Common myeloid progenitor, CD34-positive (primary cell): ENCODE measurements at regions not wholly inside any gene's neighbourhood (a gene's known extent, or its start where the extent isn't known, plus 50 kb on each side); places are given as distances from the start of the nearest gene placed in this dataset.

Source experiments
- CTCF ChIA-PET: fragments of 350-600 bp; sonication (Branson Sonifier 250); formaldehyde crosslinking; loops from one replicate; lab custom pipeline; 2021; ENCODE audit warnings: antibody characterized with exemption; lab: Charles Lee
- POLR2A ChIA-PET: fragments of 350-600 bp; sonication (Branson Sonifier 250); formaldehyde crosslinking; loops from one replicate; lab custom pipeline; 2021; ENCODE audit warnings: antibody characterized with exemption; lab: Charles Lee
- DNase-seq, 3 donors: peaks; one replicate each; pipeline versions ENCODE4 v3.0.0 to v3.0.0-alpha.2; 2013
- H3K27ac ChIP-seq, 2 experiments: 1 replicate in 1 of 2; 2 replicates in 1 of 2; pipeline ENCODE4 v1.7.0; 2013; ENCODE audit warnings: inconsistent platforms in 2 of 2, low read length in 2 of 2, mild to moderate bottlenecking in 2 of 2, low read depth in 1 of 2, moderate library complexity in 1 of 2; ENCODE audit not compliant: severe bottlenecking in 2 of 2, insufficient read depth in 1 of 2, poor library complexity in 1 of 2
- H3K27me3 ChIP-seq, 5 experiments: replicated peaks in 2 of 5; 1 replicate in 3 of 5; 2 replicates in 2 of 5; pipeline versions ENCODE4 v1.6.1 to v1.7.0; 2013; ENCODE audit warnings: low read length in 4 of 5, mild to moderate bottlenecking in 2 of 5, moderate library complexity in 2 of 5, inconsistent platforms in 1 of 5; ENCODE audit not compliant: insufficient read depth in 5 of 5, control insufficient read depth in 4 of 5
- H3K36me3 ChIP-seq, 4 experiments: 1 replicate in 2 of 4; 2 replicates in 2 of 4; pipeline versions ENCODE4 v1.6.1 to v1.7.0; 2013; ENCODE audit warnings: low read length in 3 of 4, control low read depth in 1 of 4, mild to moderate bottlenecking in 1 of 4; ENCODE audit not compliant: control insufficient read depth in 4 of 4, insufficient read depth in 4 of 4
- H3K4me1 ChIP-seq, 4 experiments: 1 replicate in 3 of 4; 2 replicates in 1 of 4; pipeline versions ENCODE4 v1.6.1 to v1.7.1; 2013; ENCODE audit warnings: low read length in 3 of 4, mild to moderate bottlenecking in 3 of 4, control low read depth in 1 of 4, inconsistent platforms in 1 of 4, moderate library complexity in 1 of 4; ENCODE audit not compliant: control insufficient read depth in 4 of 4, insufficient read depth in 4 of 4; ENCODE audit errors: control extremely low read depth in 1 of 4
- H3K4me3 ChIP-seq, 7 experiments: 1 replicate in 4 of 7; 2 replicates in 3 of 7; pipeline versions ENCODE4 v1.5.1 to v1.7.0; 2013; ENCODE audit warnings: mild to moderate bottlenecking in 7 of 7, low read length in 6 of 7, moderate library complexity in 6 of 7, inconsistent platforms in 2 of 7, low read depth in 2 of 7, control low read depth in 1 of 7; ENCODE audit not compliant: insufficient read depth in 4 of 7, control insufficient read depth in 1 of 7; ENCODE audit errors: extremely low read depth in 1 of 7
- H3K9me3 ChIP-seq, 5 experiments: 1 replicate in 4 of 5; 2 replicates in 1 of 5; pipeline versions ENCODE4 v1.6.1 to v1.7.1; 2013; ENCODE audit warnings: low read length in 4 of 5, mild to moderate bottlenecking in 2 of 5, inconsistent platforms in 1 of 5, low read depth in 1 of 5, moderate library complexity in 1 of 5; ENCODE audit not compliant: control insufficient read depth in 4 of 5, insufficient read depth in 2 of 5; ENCODE audit errors: control extremely low read depth in 1 of 5
- WGBS: methylation state at CpG from one replicate; pipeline ENCODE4 v1.1.5; 2013; ENCODE audit not compliant: insufficient coverage; 5-methylcytosine and 5-hydroxymethylcytosine counted together

DNA sequence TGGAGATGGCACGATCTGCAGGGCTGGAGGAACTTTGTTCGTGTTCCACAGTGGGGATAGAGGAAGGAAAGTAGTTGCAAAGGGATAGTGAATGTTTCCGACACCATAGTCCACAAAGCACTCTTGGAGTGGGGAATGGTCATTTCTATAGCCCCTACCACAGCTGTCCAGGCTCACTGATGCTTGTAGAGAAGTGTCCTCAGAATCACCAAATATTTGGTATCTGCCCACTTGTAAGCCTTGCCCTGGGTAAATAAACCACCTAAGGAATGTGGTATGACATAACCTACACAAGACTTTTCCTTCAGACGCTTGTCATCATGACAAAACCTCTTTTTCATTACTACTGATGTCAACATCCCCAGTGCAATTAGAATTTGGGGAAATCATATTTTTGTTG, 686.5 kb upstream of the ARGLU1 start:
- no peak for DNase-seq
- ChIA-PET CTCF (no interaction called here), POLR2A (no interaction called here)
- Histone ChIP-seq H3K27me3 (no peaks in the 10 kb centered on the region), H3K4me3 (no peak overlapping the region), H3K9me3 (no peaks in the 10 kb centered on the region), H3K4me1 (no peaks in the 10 kb centered on the region), H3K36me3 (no peaks in the 10 kb centered on the region), H3K27ac (no peak overlapping the region)
- 100% methylated on average over 3 of the region's 4 CpGs for WGBS

DNA sequence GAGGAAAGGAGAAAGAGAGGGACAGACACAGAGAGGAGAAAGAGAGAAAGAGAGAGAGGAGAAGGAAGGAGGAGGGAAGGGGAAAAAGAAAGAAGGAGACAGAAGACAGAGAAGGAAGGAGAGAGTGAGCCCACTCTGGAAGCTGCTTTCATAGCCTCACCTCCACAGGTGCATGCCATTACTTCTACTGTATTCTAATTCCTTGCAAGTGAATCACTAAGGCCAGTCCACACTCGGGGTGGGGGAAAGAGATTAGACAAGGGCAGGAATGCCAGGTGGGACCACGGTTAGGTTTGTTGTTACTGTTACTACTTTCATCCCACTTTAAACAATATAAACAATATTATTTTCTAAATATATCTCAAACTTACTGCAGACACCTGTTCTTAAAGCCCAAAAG, 684.5 kb upstream of the ARGLU1 start:
- Histone ChIP-seq H3K27me3 (no peaks in the 10 kb centered on the region), H3K9me3 (no peaks in the 10 kb centered on the region), H3K4me1 (no peaks in the 10 kb centered on the region), H3K36me3 (no peaks in the 10 kb centered on the region), H3K4me3 (no peak overlapping the region), H3K27ac (no peak overlapping the region)
- no CpG with 5 or more reads among the region's 2 CpGs for WGBS
- CTCF ChIA-PET: no interaction called here
- POLR2A ChIA-PET: no interaction called here
- no peak for DNase-seq

DNA sequence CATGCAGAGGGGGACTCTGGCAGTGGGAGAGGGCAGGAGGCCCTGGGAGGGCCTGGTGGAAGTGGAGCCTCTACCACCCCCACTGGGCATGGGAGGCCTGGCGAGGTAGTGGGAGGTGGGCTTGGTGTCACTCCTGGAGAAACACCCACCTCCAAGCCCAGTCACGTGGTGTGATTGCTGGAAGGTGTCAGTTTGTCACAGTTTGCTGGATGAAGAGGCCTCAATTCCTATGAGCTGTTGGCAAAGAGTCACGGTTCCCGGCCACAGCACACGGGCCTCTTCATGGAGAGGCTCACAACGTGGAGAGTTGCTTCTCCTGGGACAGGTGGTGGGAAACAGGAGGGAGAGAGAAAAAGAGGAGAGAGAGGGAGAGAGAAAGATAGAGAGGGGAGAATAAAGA, 684.1 kb upstream of the ARGLU1 start:
- Histone ChIP-seq H3K27ac (no peak overlapping the region), H3K4me1 (no peaks in the 10 kb centered on the region), H3K9me3 (no peaks in the 10 kb centered on the region), H3K4me3 (no peak overlapping the region), H3K36me3 (no peaks in the 10 kb centered on the region), H3K27me3 (no peaks in the 10 kb centered on the region)
- POLR2A ChIA-PET: no interaction called here
- CTCF ChIA-PET: no interaction called here
- no peak for DNase-seq
- 67% methylated on average over 6 of the region's 6 CpGs for WGBS

DNA sequence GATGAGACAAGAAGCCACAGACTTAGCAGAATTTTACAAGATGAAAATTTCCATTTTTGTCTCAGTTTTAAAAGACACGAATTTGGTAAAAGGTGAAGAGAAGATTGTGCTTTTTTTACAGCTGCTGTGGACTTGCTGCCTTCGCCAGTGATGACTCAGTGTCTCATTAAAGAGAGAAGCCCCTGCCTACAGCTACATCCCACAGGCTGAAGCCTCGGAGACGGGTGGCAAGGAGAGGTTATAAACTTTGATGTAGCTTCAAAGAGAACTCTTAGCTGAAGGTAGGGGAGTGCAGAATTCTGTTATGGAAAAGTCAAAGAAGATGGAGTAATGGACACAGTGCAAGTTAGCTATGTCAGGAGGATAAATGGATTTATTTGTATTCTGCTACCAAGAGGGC, 683.4 kb upstream of the ARGLU1 start:
- no peak overlapping the region for H3K4me3 ChIP-seq
- no peak overlapping the region for H3K27ac ChIP-seq
- H3K27me3 ChIP-seq: no peaks in the 10 kb centered on the region
- no peaks in the 10 kb centered on the region for H3K36me3 ChIP-seq
- H3K9me3 ChIP-seq: no peaks in the 10 kb centered on the region
- ChIA-PET CTCF (no interaction called here), POLR2A (no interaction called here)
- H3K4me1 ChIP-seq: no peaks in the 10 kb centered on the region
- DNase-seq: no peak
- 83% methylated on average over 1 of the region's 4 CpGs for WGBS

DNA sequence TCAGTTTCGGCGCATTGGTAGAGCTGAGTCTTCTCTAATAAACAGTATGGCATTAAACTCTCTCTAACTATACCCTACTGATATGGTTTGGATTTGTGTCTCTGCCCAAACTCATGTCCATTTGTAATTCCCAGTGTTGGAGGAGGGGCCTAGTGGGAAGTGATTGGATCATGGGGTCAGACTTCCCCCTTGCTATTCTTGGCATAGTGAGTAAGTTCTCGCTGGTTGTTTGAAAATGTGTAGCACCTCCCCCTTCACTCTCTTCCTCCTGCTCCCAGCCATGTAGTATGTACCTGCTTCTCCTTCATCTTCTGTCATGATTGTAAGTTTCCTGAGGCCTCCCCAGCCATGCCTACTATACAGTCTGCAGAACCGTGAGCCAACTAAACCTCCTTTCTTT, 682.7 kb upstream of the ARGLU1 start:
- no CpG with 5 or more reads among the region's 4 CpGs for WGBS
- CTCF ChIA-PET: no interaction called here
- Histone ChIP-seq H3K4me1 (no peaks in the 10 kb centered on the region), H3K4me3 (no peak overlapping the region), H3K9me3 (no peaks in the 10 kb centered on the region), H3K27ac (no peak overlapping the region), H3K27me3 (no peaks in the 10 kb centered on the region), H3K36me3 (no peaks in the 10 kb centered on the region)
- POLR2A ChIA-PET: no interaction called here
- no peak for DNase-seq

DNA sequence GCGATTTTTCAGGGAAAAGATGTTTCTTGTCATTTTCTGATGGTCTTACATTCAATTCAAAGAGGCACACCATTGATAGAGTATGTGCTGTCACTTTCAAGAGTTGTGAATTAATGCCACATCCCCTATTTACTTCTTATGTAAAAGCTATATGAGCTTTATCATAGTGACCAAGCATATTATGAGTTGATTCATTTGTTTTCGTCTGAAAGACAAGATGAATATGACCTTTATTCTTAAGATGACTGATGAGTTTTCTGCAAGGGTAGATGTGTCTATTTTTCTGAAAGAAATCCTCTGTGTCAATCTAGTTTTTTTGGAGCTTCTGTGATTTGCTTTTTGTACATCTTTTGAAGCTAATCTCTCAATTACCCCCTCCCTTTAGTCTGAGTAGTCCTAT, 676.3 kb upstream of the ARGLU1 start:
- CTCF ChIA-PET: no interaction called here
- H3K27ac ChIP-seq: no peak overlapping the region
- WGBS: no CpG with 5 or more reads among the region's 2 CpGs
- POLR2A ChIA-PET: no interaction called here
- H3K27me3 ChIP-seq: no peaks in the 10 kb centered on the region
- no peak overlapping the region for H3K4me3 ChIP-seq
- DNase-seq: no peak
- no peaks in the 10 kb centered on the region for H3K4me1 ChIP-seq
- no peaks in the 10 kb centered on the region for H3K9me3 ChIP-seq
- no peaks in the 10 kb centered on the region for H3K36me3 ChIP-seq

DNA sequence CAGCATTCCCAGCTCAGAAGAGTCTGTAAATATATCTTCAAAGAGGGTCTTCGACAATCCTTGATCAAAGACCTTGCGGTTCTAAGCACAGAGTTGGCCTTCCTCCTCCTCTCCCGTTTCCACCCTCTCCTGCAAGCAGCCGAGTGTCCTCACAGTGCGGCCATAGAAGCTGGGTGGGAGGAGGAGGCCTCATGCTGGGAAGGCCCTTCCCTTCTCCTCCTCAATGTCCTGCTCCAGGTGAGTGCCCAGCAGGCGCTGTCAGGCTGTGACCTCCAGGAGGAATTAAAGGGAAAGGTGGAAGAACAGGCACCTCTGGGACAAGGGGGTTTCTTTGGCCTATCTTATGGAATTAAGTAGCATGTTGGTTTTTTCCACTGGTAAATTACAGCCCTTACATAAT, 674.2 kb upstream of the ARGLU1 start:
- POLR2A ChIA-PET: no interaction called here

More for the DNA sequence above, 674.2 kb upstream of the ARGLU1 start:
- Histone ChIP-seq H3K27ac (no peak overlapping the region), H3K27me3 (no peaks in the 10 kb centered on the region), H3K4me3 (no peak overlapping the region), H3K4me1 (no peaks in the 10 kb centered on the region), H3K9me3 (no peaks in the 10 kb centered on the region), H3K36me3 (no peaks in the 10 kb centered on the region)
- CTCF ChIA-PET: no interaction called here
- no peak for DNase-seq
- WGBS: 80% methylated on average over 2 of the region's 6 CpGs
